Transverse colon (tissue), 4 donors: ENCODE measurements at regions not wholly inside any gene's neighbourhood (a gene's known extent, or its start where the extent isn't known, plus 50 kb on each side); places are given as distances from the start of the nearest gene placed in this dataset.

Experiments
- DNase-seq: peaks from one replicate; pipeline ENCODE4 v3.0.0-alpha.2; 2019
- H3K27ac ChIP-seq, 4 donors: fragments of 200-600 bp; sonication (generic); 2 replicates each; pipeline ENCODE4 v1.5.1; 2016 to 2018; ENCODE audit warnings: inconsistent platforms in 4 of 4
- H3K27me3 ChIP-seq: fragments of 200-600 bp; sonication (generic); 2 replicates; pipeline ENCODE4 v1.5.1; 2017; ENCODE audit warnings: inconsistent platforms
- H3K36me3 ChIP-seq, 4 donors: fragments of 200-600 bp; sonication (generic); 2 replicates each; pipeline ENCODE4 v1.5.1; 2017 to 2019; ENCODE audit warnings: inconsistent platforms in 4 of 4
- H3K4me1 ChIP-seq, 4 donors: fragments of 200-600 bp; sonication (generic); 2 replicates each; pipeline ENCODE4 v1.5.1; 2017 to 2020; ENCODE audit warnings: inconsistent platforms in 4 of 4
- H3K4me3 ChIP-seq, 4 donors: fragments of 200-600 bp; sonication (generic); 1 replicate in 1 of 4; 2 replicates in 3 of 4; pipeline versions ENCODE4 v1.5.1 to v1.6.1; 2017 to 2019; ENCODE audit warnings: inconsistent platforms in 4 of 4
- H3K9me3 ChIP-seq, 2 donors: fragments of 200-600 bp; sonication (generic); 2 replicates each; pipeline ENCODE4 v1.5.1; 2017 to 2019; ENCODE audit warnings: inconsistent platforms in 2 of 2
- EP300 ChIP-seq: sonication (generic); formaldehyde crosslinking; IDR thresholded peaks from one replicate; pipeline ENCODE4 v1.6.1; 2017; ENCODE audit warnings: antibody characterized with exemption, low read depth
- POLR2A ChIP-seq: fragments of 450-650 bp; IDR thresholded peaks from one replicate; pipeline ENCODE4 v1.6.1; 2016; ENCODE audit warnings: antibody characterized with exemption, mild to moderate bottlenecking, moderate library complexity
- POLR2AphosphoS5 ChIP-seq, 3 donors: sonication (generic); formaldehyde crosslinking; IDR thresholded peaks; one replicate each; pipeline ENCODE4 v1.6.1; 2016; ENCODE audit warnings: antibody characterized with exemption in 3 of 3
- WGBS, 2 donors: methylation state at CpG; one replicate each; pipeline ENCODE4 v1.1.5; 2018; ENCODE audit warnings: low coverage in 1 of 2; 5-methylcytosine and 5-hydroxymethylcytosine counted together
- in situ Hi-C, 4 donors: fragments of 200-750 bp; cut with MboI; loops; one replicate each; pipeline versions ENCODE4 v1.15.0 to v1.15.1; 2017; ENCODE audit warnings: low sequenced_read_pairs in 3 of 4, low pct_ligation_motif_present in 1 of 4, low pct_unique_long_range_greater_than_20kb in 1 of 4
- intact Hi-C: fragments of 100-400 bp; cut with DNase I; formaldehyde crosslinking; loops from one replicate; pipeline ENCODE4 v1.15.1; 2023; ENCODE audit warnings: low total_unique reads
- TF ChIP-seq, protein P1 (sequence below), 5 experiments: fragments of 200-600 bp in 3 of 5; fragments of 450-650 bp in 2 of 5; sonication (generic) in 3 of 5; IDR thresholded peaks; 1 replicate in 2 of 5; 2 replicates in 3 of 5; pipeline ENCODE4 v1.5.1; 2016 to 2017; ENCODE audit warnings: antibody characterized with exemption in 5 of 5, inconsistent platforms in 3 of 5, mild to moderate bottlenecking in 2 of 5, moderate library complexity in 1 of 5

DNA sequence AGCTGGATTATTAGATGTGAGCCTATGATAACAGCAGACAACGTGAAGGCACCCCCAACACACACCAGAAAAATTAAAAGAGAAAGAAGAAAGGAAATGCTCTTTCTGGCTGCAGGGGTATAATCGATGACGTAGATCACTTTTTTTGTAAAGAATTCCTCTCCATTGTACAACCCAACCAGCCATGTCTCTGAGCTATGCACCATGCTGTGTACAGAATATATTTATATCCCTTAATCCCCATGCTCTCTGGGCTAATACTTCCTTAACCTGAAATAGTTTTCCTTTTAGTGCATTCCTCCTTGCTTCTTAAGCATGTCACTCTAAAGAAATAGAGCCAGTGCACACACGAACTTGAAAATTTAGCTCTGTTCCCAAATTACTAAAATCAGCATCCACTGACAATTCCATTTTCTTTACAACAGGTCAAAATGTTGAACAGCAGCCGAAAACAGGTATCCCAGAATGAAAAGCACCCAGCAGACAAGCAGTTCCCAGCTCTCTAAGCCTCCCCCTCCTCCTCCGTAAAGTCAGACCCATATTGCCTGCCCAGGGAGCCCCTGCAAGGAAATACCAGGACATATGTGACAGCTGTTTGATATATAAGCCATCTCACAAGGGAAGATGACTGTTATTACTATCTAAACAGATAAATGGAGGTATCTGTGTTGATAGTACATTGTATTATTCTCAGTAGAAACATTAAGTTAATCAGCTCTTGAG is 247.4 kb upstream of the RAB6C start:
- Histone ChIP-seq H3K27ac (no peak overlapping the region), H3K27me3 (no peaks in the 10 kb centered on the region), H3K4me3 (no peak overlapping the region), H3K36me3 (no peaks in the 10 kb centered on the region), H3K9me3 (no peaks in the 10 kb centered on the region), H3K4me1 (no peaks in the 10 kb centered on the region)
- TF ChIP-seq POLR2A (no peak), EP300 (no peak), POLR2AphosphoS5 (IDR thresholded peaks at IDR 0.05) (no peak)
- TF ChIP-seq, protein P1, sequence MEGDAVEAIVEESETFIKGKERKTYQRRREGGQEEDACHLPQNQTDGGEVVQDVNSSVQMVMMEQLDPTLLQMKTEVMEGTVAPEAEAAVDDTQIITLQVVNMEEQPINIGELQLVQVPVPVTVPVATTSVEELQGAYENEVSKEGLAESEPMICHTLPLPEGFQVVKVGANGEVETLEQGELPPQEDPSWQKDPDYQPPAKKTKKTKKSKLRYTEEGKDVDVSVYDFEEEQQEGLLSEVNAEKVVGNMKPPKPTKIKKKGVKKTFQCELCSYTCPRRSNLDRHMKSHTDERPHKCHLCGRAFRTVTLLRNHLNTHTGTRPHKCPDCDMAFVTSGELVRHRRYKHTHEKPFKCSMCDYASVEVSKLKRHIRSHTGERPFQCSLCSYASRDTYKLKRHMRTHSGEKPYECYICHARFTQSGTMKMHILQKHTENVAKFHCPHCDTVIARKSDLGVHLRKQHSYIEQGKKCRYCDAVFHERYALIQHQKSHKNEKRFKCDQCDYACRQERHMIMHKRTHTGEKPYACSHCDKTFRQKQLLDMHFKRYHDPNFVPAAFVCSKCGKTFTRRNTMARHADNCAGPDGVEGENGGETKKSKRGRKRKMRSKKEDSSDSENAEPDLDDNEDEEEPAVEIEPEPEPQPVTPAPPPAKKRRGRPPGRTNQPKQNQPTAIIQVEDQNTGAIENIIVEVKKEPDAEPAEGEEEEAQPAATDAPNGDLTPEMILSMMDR (IDR thresholded peaks at IDR 0.05) = no peak
- 60 to 76% methylated on average over 5 to 6 of the region's 6 CpGs for WGBS, 2 donors
- in situ Hi-C loops = no loop called here
- no peak for DNase-seq
- intact Hi-C loops = no loop called here

DNA sequence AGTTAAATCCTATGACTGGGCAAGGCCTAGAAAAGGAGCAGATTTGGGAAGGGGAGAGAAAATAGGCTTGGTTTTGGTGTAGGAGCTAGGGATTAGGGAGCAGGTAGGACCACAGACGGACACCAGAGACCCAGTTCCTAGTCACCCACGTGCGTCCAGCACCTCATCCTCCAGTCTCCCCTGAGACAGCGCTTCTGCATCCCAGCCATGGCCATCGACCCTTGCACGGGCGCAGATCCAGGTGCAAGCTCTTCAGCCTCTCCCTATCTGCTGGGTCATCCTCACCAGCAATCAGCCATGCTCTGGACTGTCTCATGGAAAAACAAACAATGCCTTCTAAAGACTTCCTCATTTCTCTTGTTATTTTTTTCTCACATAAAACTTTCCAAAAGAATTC is 246.8 kb upstream of the RAB6C start:
- intact Hi-C loops = no loop called here
- Histone ChIP-seq H3K36me3 (no peaks in the 10 kb centered on the region), H3K27me3 (no peaks in the 10 kb centered on the region), H3K9me3 (no peaks in the 10 kb centered on the region), H3K4me1 (no peaks in the 10 kb centered on the region), H3K27ac (no peak overlapping the region), H3K4me3 (no peak overlapping the region)
- in situ Hi-C loops = no loop called here
- WGBS, 2 donors = 45 to 82% methylated on average over 4 to 7 of the region's 7 CpGs
- DNase-seq = no peak
- TF ChIP-seq POLR2A (no peak), POLR2AphosphoS5 (IDR thresholded peaks at IDR 0.05) (no peak), EP300 (no peak)
- TF ChIP-seq, protein P1 (IDR thresholded peaks at IDR 0.05) = no peak

DNA sequence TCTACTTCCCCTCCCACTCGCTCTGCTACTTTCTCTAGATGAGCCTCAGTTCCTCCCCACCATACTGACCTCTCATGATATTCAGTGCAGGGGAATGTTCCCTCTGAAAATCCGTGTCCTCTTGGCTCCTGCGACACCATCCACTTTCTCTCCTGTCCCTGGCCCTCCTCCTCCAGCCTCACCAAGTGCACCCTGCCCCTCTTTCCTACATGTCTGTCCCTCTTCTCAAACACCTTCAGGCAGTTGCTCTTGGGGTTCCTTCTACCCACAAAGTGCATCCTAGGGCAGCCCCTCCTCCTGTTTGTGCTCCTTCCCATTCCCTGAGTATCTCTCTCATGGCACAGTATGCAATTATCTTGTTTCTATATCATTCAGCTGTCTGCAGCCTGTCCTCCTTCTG is 246.4 kb upstream of the RAB6C start:
- H3K27me3 ChIP-seq = no peaks in the 10 kb centered on the region
- H3K36me3 ChIP-seq = no peaks in the 10 kb centered on the region
- H3K4me1 ChIP-seq = no peaks in the 10 kb centered on the region
- 61 to 69% methylated on average over 3 of the region's 3 CpGs for WGBS, 2 donors
- TF ChIP-seq, protein P1 (IDR thresholded peaks at IDR 0.05) = no peak
- intact Hi-C loops (no loop called here), in situ Hi-C loops (no loop called here)
- DNase-seq = no peak
- no peaks in the 10 kb centered on the region for H3K9me3 ChIP-seq
- no peak overlapping the region for H3K4me3 ChIP-seq
- no peak overlapping the region for H3K27ac ChIP-seq

DNA sequence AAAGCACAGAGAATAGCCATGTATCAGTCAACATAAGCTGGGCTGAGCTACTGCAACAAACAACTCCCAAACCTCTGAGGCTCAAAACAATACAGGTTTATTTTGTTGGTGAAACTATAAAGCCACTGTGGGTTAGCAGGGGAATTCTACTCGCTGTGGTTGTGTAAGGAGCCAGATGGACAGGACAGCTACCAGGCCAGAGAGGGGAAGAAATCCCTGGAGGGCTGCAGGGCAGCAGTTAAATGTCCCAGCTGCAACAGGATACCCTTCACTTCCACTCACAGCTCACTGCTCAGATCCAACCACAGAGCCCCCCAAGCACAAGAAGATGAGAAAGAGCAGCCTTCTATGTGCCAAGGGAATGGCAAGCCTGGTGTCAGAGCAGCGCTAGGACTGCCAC is 245.9 kb upstream of the RAB6C start:
- in situ Hi-C loops = no loop called here

More for the DNA sequence above, 245.9 kb upstream of the RAB6C start:
- Histone ChIP-seq H3K4me3 (no peak overlapping the region), H3K9me3 (no peaks in the 10 kb centered on the region), H3K27me3 (no peaks in the 10 kb centered on the region), H3K36me3 (no peaks in the 10 kb centered on the region), H3K4me1 (no peaks in the 10 kb centered on the region), H3K27ac (no peak overlapping the region)
- WGBS, 2 donors = 58% methylated on average over 2 of the region's 2 CpGs; no CpG with 5 or more reads in 1 of the 2 donors
- intact Hi-C loops = no loop called here
- no peak for TF ChIP-seq EP300
- no peak for TF ChIP-seq POLR2A
- DNase-seq = no peak
